ENCODE measurements at regions not wholly inside any gene's neighbourhood (a gene's known extent, or its start where the extent isn't known, plus 50 kb on each side); places are given as distances from the start of the nearest gene placed in this dataset.

GRCh38 chr13:26978081-26978860, 193.3 kb downstream of the USP12 start:
- TF ChIP-seq SNAI2 (CRISPR knock-in tag; IDR thresholded peaks at IDR 0.05) = no peak
- no peak for TF ChIP-seq ISL1 (CRISPR knock-in tag; IDR thresholded peaks at IDR 0.05)
- no peak for ATAC-seq

GRCh38 chr13:26977541-26977940, 194.1 kb downstream of the USP12 start:
- TF ChIP-seq ISL1 (CRISPR knock-in tag; IDR thresholded peaks at IDR 0.05) (no peak), POU6F1 (CRISPR knock-in tag; IDR thresholded peaks at IDR 0.05; ENCODE audit: borderline replicate concordance, low read depth) (no peak), ZFP30 (CRISPR knock-in tag; IDR thresholded peaks at IDR 0.05) (no peak)
- ATAC-seq = no peak

- ATAC-seq = no peak
- TF ChIP-seq PATZ1 (CRISPR knock-in tag; IDR thresholded peaks at IDR 0.05; ENCODE audit: borderline replicate concordance) (no peak), ESRRG (CRISPR knock-in tag; IDR thresholded peaks at IDR 0.05) (no peak), OSR1 (CRISPR knock-in tag; IDR thresholded peaks at IDR 0.05) (no peak), CREB5 (CRISPR knock-in tag; IDR thresholded peaks at IDR 0.05; ENCODE audit: low read depth) (no peak), ZC3H10 (CRISPR knock-in tag; IDR thresholded peaks at IDR 0.05) (no peak), ZNF565 (CRISPR knock-in tag; conservative IDR thresholded peaks at IDR 0.05; ENCODE audit: low read depth) (no peak), PPARA (CRISPR knock-in tag; IDR thresholded peaks at IDR 0.05; ENCODE audit: borderline replicate concordance) (no peak), CSRNP3 (CRISPR knock-in tag; IDR thresholded peaks at IDR 0.05) (no peak), SNAI2 (CRISPR knock-in tag; IDR thresholded peaks at IDR 0.05) (no peak), ISL1 (CRISPR knock-in tag; IDR thresholded peaks at IDR 0.05) (no peak), ARNTL (CRISPR knock-in tag; IDR thresholded peaks at IDR 0.05; ENCODE audit: borderline replicate concordance, low read depth) (no peak), BACH2 (CRISPR knock-in tag; IDR thresholded peaks at IDR 0.05; ENCODE audit: borderline replicate concordance) (no peak), ZNF8 (CRISPR knock-in tag; IDR thresholded peaks at IDR 0.05) (no peak), ZFP3 (CRISPR knock-in tag; IDR thresholded peaks at IDR 0.05) (no peak), ZFP30 (CRISPR knock-in tag; IDR thresholded peaks at IDR 0.05) (no peak), TSHZ2 (CRISPR knock-in tag; IDR thresholded peaks at IDR 0.05) (no peak), GLIS3 (CRISPR knock-in tag; IDR thresholded peaks at IDR 0.05) (no peak), ZNF70 (CRISPR knock-in tag; IDR thresholded peaks at IDR 0.05) (no peak), TOX (CRISPR knock-in tag; IDR thresholded peaks at IDR 0.05; ENCODE audit: borderline replicate concordance) (no peak)
These were observed 195.3 kb downstream of the USP12 start for GRCh38 chr13:26976313-26976712.

All from SK-N-SH treated with all-trans-retinoic acid at 6 μM for 48 hours (cell line).